K562 (cell line): ENCODE measurements at regions not wholly inside any gene's neighbourhood (a gene's known extent, or its start where the extent isn't known, plus 50 kb on each side); places are given as distances from the start of the nearest gene placed in this dataset.

Experiments used
- ATAC-seq: fragments of 200-7000 bp; cut with Tn5 transposase; 3 replicates; pipeline ENCODE4 v1.9.1; 2020; ENCODE audit warnings: moderate library complexity
- BruUV-seq: library from RNA; stranded (reverse); fragments of 400-500 nt; replicated peaks from 2 replicates; lab custom pipeline; 2021; lab: Mats Ljungman, UMichigan
- CTCF ChIA-PET: fragments of 300-600 bp; formaldehyde crosslinking; extraction: SDS; loops from one replicate; lab custom pipeline; 2021; ENCODE audit warnings: low intra/inter-chr PET ratio; lab: Yijun Ruan, JAX
- POLR2A ChIA-PET: fragments of 300-600, 350-650 bp; sonication (Branson Sonifier 250); formaldehyde crosslinking; extraction: SDS; loops from one replicate; lab custom pipeline; 2021; ENCODE audit warnings: antibody characterized with exemption, inconsistent platforms; lab: Yijun Ruan, JAX
- DNase-seq, 4 experiments: peaks; one replicate each; pipeline versions ENCODE4 v3.0.0 to v3.0.0-alpha.2; 2011 to 2018; ENCODE audit warnings: low spot score in 3 of 4, mixed read lengths in 3 of 4; ENCODE audit errors: extremely low read depth in 1 of 4
- FAIRE-seq: peaks from 2 replicates; lab custom pipeline; 2011; peaks lifted over from hg19 to GRCh38; lab: Jason Lieb, UNC
- H2AFZ ChIP-seq: 2 replicates; pipeline ENCODE4 v1.6.0; 2011; ENCODE audit warnings: low read depth, low read length, control low read depth, inconsistent platforms
- H3K27ac ChIP-seq: fragments of 200-600 bp; 3 replicates; pipeline ENCODE4 v1.8.0; 2011; ENCODE audit warnings: low read depth, mild to moderate bottlenecking, control low read depth, inconsistent platforms, low read length, moderate library complexity, mixed read lengths; ENCODE audit errors: extremely low read depth
- H3K27me3 ChIP-seq, 2 experiments: fragments of 300-600 bp in 1 of 2; 2 replicates in 1 of 2; 3 replicates in 1 of 2; pipeline versions ENCODE4 v1.6.0 to v1.8.0; 2011; ENCODE audit warnings: inconsistent platforms in 2 of 2, low read length in 2 of 2, mild to moderate bottlenecking in 1 of 2, mixed read lengths in 1 of 2, moderate library complexity in 1 of 2; ENCODE audit not compliant: control insufficient read depth in 2 of 2, insufficient read depth in 2 of 2
- H3K36me3 ChIP-seq: fragments of 300-600 bp; 3 replicates; pipeline ENCODE4 v1.8.0; 2011; ENCODE audit warnings: mild to moderate bottlenecking, low read length, inconsistent platforms; ENCODE audit not compliant: control insufficient read depth, insufficient read depth
- H3K4me1 ChIP-seq, 2 experiments: fragments of 200-600 bp in 1 of 2; replicated peaks in 1 of 2; 2 replicates in 1 of 2; 3 replicates in 1 of 2; pipeline versions ENCODE4 v1.5.1 to v1.8.0; 2011; ENCODE audit warnings: inconsistent platforms in 2 of 2, low read length in 2 of 2, mild to moderate bottlenecking in 1 of 2, mixed read lengths in 1 of 2, moderate library complexity in 1 of 2; ENCODE audit not compliant: control insufficient read depth in 2 of 2, insufficient read depth in 2 of 2
- H3K4me2 ChIP-seq: 2 replicates; pipeline ENCODE4 v1.6.1; 2011; ENCODE audit warnings: low read length, control low read depth, inconsistent platforms, mixed read lengths; ENCODE audit not compliant: insufficient read depth
- H3K4me3 ChIP-seq: fragments of 200-600 bp; sonication (generic), shearing (Covaris generic); 2 replicates; pipeline ENCODE4 v1.5.1; 2016; ENCODE audit warnings: control low read depth, inconsistent platforms
- H3K79me2 ChIP-seq: fragments of 200-600 bp; 3 replicates; pipeline ENCODE4 v1.8.0; 2011; ENCODE audit warnings: low read length, inconsistent platforms; ENCODE audit not compliant: control insufficient read depth, insufficient read depth
- H3K9ac ChIP-seq, 2 experiments: 2 replicates each; pipeline versions ENCODE4 v1.6.0 to v1.6.1; 2011; ENCODE audit warnings: low read depth in 2 of 2, low read length in 2 of 2, control low read depth in 1 of 2, inconsistent platforms in 1 of 2, mild to moderate bottlenecking in 1 of 2, mixed read lengths in 1 of 2; ENCODE audit not compliant: insufficient read depth in 1 of 2
- H3K9me1 ChIP-seq: one replicate; pipeline ENCODE4 v1.6.0; 2011; ENCODE audit warnings: inconsistent platforms, mild to moderate bottlenecking, low read length, moderate library complexity; ENCODE audit not compliant: control insufficient read depth, insufficient read depth
- H3K9me3 ChIP-seq: replicated peaks from 2 replicates; pipeline ENCODE4 v1.5.1; 2011; ENCODE audit warnings: low read depth, low read length, inconsistent platforms; ENCODE audit not compliant: control insufficient read depth, insufficient read depth
- H4K20me1 ChIP-seq: replicated peaks from 2 replicates; pipeline ENCODE4 v1.6.1; 2011; ENCODE audit warnings: low read length, inconsistent platforms, mixed read lengths; ENCODE audit not compliant: control insufficient read depth, insufficient read depth
- GATA2 ChIP-seq: sonication (generic); formaldehyde crosslinking; IDR thresholded peaks from 2 replicates; pipeline ENCODE4 v1.4.0; 2020; ENCODE audit warnings: mild to moderate bottlenecking, missing genetic modification reagents
- HNRNPK ChIP-seq: fragments of 200-400 bp; formaldehyde crosslinking; IDR thresholded peaks from one replicate; pipeline ENCODE4 v1.6.1; 2018; ENCODE audit warnings: mild to moderate bottlenecking, low read depth, low read length; ENCODE audit not compliant: poor library complexity, severe bottlenecking
- SAFB ChIP-seq: fragments of 200-400 bp; formaldehyde crosslinking; IDR thresholded peaks from 2 replicates; pipeline ENCODE4 v1.6.1; 2017; ENCODE audit warnings: low read depth, low read length, borderline replicate concordance
- SLC30A9 ChIP-seq: fragments of 250-450 bp; sonication (Bioruptor Pico); IDR thresholded peaks from 2 replicates; pipeline ENCODE4 v1.8.0; 2022; ENCODE audit warnings: mild to moderate bottlenecking, moderate library complexity
- TRIM24 ChIP-seq, 2 experiments: fragments of 450-650 bp; IDR thresholded peaks; 2 replicates each; pipeline ENCODE4 v1.6.1; 2016
- ZBTB17 ChIP-seq: fragments of 450-650 bp; formaldehyde crosslinking; IDR thresholded peaks from 2 replicates; pipeline ENCODE4 v1.4.0; 2020; ENCODE audit warnings: mild to moderate bottlenecking
- WGBS: fragments of 100-300 bp; shearing (Covaris generic); methylation state at CpG from one replicate; pipeline ENCODE4 v1.1.6; 2016; ENCODE audit warnings: low coverage, mixed read lengths; ENCODE audit not compliant: insufficient coverage; ENCODE audit errors: missing lambda C conversion rate; 5-methylcytosine and 5-hydroxymethylcytosine counted together
- in situ Hi-C: fragments of 300-500 bp; cut with MboI; formaldehyde crosslinking; loops from 4 replicates; pipeline ENCODE4 v1.15.0; 2018; ENCODE audit warnings: inconsistent platforms, mixed read lengths
- intact Hi-C: fragments of 100-400 bp; cut with micrococcal nuclease; formaldehyde crosslinking; loops from 2 replicates; pipeline ENCODE4 v1.14.2; 2022
- TF ChIP-seq, protein P1 (sequence below): fragments of 250-450 bp; sonication (Bioruptor Pico); IDR thresholded peaks from 2 replicates; pipeline ENCODE4 v1.5.0; 2020; ENCODE audit warnings: mild to moderate bottlenecking, borderline replicate concordance

DNA sequence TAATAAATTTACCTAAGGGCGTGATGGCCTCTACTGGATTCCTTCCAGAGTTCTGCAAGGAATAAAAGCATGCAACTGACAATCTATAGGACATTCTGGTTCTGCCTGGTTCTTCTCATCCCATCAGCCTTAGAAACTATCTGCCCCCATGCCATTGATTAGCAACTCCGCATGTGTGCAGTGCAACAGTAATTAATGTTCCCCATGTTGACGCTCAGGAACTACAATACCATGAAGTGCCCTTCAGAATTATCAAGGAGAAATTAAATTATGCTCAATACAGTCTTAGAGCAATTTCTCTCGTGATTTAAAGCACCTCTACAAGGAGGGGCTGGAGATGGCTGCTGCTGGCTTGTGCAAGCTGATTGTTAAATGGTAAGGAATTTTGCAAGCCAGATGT lies 61.7 kb upstream of the MAP4K3 start:
- ChIA-PET CTCF (no interaction called here), POLR2A (no interaction called here)
- Histone ChIP-seq H3K27me3 (no peaks in the 10 kb centered on the region), H4K20me1 (no peaks in the 10 kb centered on the region), H3K79me2 (no peaks in the 10 kb centered on the region), H3K4me3 (no peak overlapping the region), H2AFZ (no peak overlapping the region), H3K9me3 (no peaks in the 10 kb centered on the region; the same call in 1 of the 2 replicates), H3K4me2 (no peak overlapping the region), H3K4me1 (peaks cover 3 to 14% of the 10 kb centered on the region in 2 experiments; a peak in 3 of 5 replicates), H3K36me3 (no peaks in the 10 kb centered on the region), H3K9me1 (no peaks in the 10 kb centered on the region), H3K27ac (no peak overlapping the region)
- no TSS peak for BruUV-seq
- ATAC-seq (no peak), FAIRE-seq (no peak)
- WGBS, result 65% methylated on average over 4 of the region's 4 CpGs
- in situ Hi-C loops, result no loop called here
- no peak for TF ChIP-seq GATA2 (CRISPR knock-in tag)
- no peak for TF ChIP-seq ZBTB17 (CRISPR knock-in tag)
- TF ChIP-seq HNRNPK, result no peak
- TF ChIP-seq, protein P1, sequence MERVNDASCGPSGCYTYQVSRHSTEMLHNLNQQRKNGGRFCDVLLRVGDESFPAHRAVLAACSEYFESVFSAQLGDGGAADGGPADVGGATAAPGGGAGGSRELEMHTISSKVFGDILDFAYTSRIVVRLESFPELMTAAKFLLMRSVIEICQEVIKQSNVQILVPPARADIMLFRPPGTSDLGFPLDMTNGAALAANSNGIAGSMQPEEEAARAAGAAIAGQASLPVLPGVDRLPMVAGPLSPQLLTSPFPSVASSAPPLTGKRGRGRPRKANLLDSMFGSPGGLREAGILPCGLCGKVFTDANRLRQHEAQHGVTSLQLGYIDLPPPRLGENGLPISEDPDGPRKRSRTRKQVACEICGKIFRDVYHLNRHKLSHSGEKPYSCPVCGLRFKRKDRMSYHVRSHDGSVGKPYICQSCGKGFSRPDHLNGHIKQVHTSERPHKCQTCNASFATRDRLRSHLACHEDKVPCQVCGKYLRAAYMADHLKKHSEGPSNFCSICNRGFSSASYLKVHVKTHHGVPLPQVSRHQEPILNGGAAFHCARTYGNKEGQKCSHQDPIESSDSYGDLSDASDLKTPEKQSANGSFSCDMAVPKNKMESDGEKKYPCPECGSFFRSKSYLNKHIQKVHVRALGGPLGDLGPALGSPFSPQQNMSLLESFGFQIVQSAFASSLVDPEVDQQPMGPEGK (CRISPR knock-in tag), result no peak
- no peak for TF ChIP-seq SAFB
- TF ChIP-seq TRIM24 (IDR thresholded peaks at IDR 0.05), result no peak
- no peak for TF ChIP-seq SLC30A9 (CRISPR knock-in tag)
- TF ChIP-seq, all 486 proteins: peak for 0
- intact Hi-C loops, result no loop called here
- no peak for DNase-seq
- H3K9ac ChIP-seq, result no peak overlapping the region
